Skin of body (tissue), 1 donor: ENCODE measurements at regions not wholly inside any gene's neighbourhood (a gene's known extent, or its start where the extent isn't known, plus 50 kb on each side); places are given as distances from the start of the nearest gene placed in this dataset.
A peak's percentile ranks its signal among the peaks of the same experiment; 100 is the strongest.
"Not testable (repeated sequence)": the region's sequence is repeated elsewhere in the genome, so short reads cannot be mapped to it uniquely, and the experiment has no call there.

Experiments used
- DNase-seq: peaks from one replicate; lab custom pipeline; 2025; lab: John Stamatoyannopoulos, UW

GRCh38 chr7:65146118-65146914, 139.8 kb upstream of the ERV3-1 start:
- DNase-seq = not testable (repeated sequence)

GRCh38 chr7:65145710-65146109, 139.2 kb upstream of the ERV3-1 start:
- DNase-seq = not testable (repeated sequence)

- DNase-seq = not testable (repeated sequence)
Observed at GRCh38 chr7:65145008-65145407, 138.5 kb upstream of the ERV3-1 start.

GRCh38 chr7:65144557-65144956, 138.1 kb upstream of the ERV3-1 start:
- not testable (repeated sequence) for DNase-seq

GRCh38 chr7:65144119-65144518, 137.6 kb upstream of the ERV3-1 start:
- DNase-seq = not testable (repeated sequence)

GRCh38 chr7:65141894-65142293, 135.4 kb upstream of the ERV3-1 start:
- DNase-seq = not testable (repeated sequence)

- DNase-seq = not testable (repeated sequence)
Observed at GRCh38 chr7:65141405-65141778, 134.9 kb upstream of the ERV3-1 start.

- DNase-seq = not testable (repeated sequence)
Observed at GRCh38 chr7:65140543-65141404, 134.3 kb upstream of the ERV3-1 start.

- DNase-seq = not testable (repeated sequence)
Observed at GRCh38 chr7:65136850-65137249, 130.4 kb upstream of the ERV3-1 start.

- not testable (repeated sequence) for DNase-seq
Observed at GRCh38 chr7:65133087-65133486, 126.6 kb upstream of the ERV3-1 start.

- not testable (repeated sequence) for DNase-seq
Observed at GRCh38 chr7:65132256-65132655, 125.8 kb upstream of the ERV3-1 start.

- DNase-seq = not testable (repeated sequence)
Observed at GRCh38 chr7:65127364-65127763, 120.9 kb upstream of the ERV3-1 start.

- not testable (repeated sequence) for DNase-seq
Observed at GRCh38 chr7:65124600-65124999, 118.1 kb upstream of the ERV3-1 start.

- not testable (repeated sequence) for DNase-seq
Observed at GRCh38 chr7:65105650-65106203, 99.2 kb upstream of the ERV3-1 start.

- DNase-seq = not testable (repeated sequence)
Observed at GRCh38 chr7:65100499-65100898, 94.0 kb upstream of the ERV3-1 start.

- not testable (repeated sequence) for DNase-seq
Observed at GRCh38 chr7:65081669-65082055, 75.2 kb upstream of the ERV3-1 start.

- peak; percentile 48 for DNase-seq
Observed at GRCh38 chr7:65080799-65081668, 74.5 kb upstream of the ERV3-1 start.

- not testable (repeated sequence) for DNase-seq
Observed at GRCh38 chr7:65074959-65075358, 68.5 kb upstream of the ERV3-1 start.

- DNase-seq = not testable (repeated sequence)
Observed at GRCh38 chr7:65073160-65073559, 66.7 kb upstream of the ERV3-1 start.

- not testable (repeated sequence) for DNase-seq
Observed at GRCh38 chr7:65071854-65072431, 65.5 kb upstream of the ERV3-1 start.

- not testable (repeated sequence) for DNase-seq
Observed at GRCh38 chr7:65069476-65069875, 63.0 kb upstream of the ERV3-1 start.
